Neutrophil (primary cell): ENCODE measurements at regions not wholly inside any gene's neighbourhood (a gene's known extent, or its start where the extent isn't known, plus 50 kb on each side); places are given as distances from the start of the nearest gene placed in this dataset.

Experiments used
- H3K27ac ChIP-seq: fragments of 200-600 bp; sonication (generic); 2 replicates; pipeline ENCODE4 v1.5.1; 2016; ENCODE audit warnings: mild to moderate bottlenecking, moderate library complexity
- H3K27me3 ChIP-seq: fragments of 200-600 bp; sonication (generic); 2 replicates; pipeline ENCODE4 v1.6.0; 2016; ENCODE audit warnings: mild to moderate bottlenecking
- H3K36me3 ChIP-seq: fragments of 200-600 bp; sonication (generic); 2 replicates; pipeline ENCODE4 v1.5.1; 2017
- H3K4me1 ChIP-seq, 2 experiments: fragments of 200-600 bp in 1 of 2; sonication (generic) in 1 of 2; 1 replicate in 1 of 2; 2 replicates in 1 of 2; pipeline versions ENCODE4 v1.5.1 to v1.6.1; 2013 to 2016; ENCODE audit warnings: low read depth in 1 of 2, low read length in 1 of 2, mild to moderate bottlenecking in 1 of 2, moderate library complexity in 1 of 2; ENCODE audit not compliant: control insufficient read depth in 1 of 2, insufficient read depth in 1 of 2
- H3K4me3 ChIP-seq, 2 experiments: fragments of 200-600 bp in 1 of 2; sonication (generic) in 1 of 2; 1 replicate in 1 of 2; 2 replicates in 1 of 2; pipeline ENCODE4 v1.5.1; 2013 to 2016; ENCODE audit warnings: low read depth in 1 of 2, low read length in 1 of 2, mild to moderate bottlenecking in 1 of 2, moderate library complexity in 1 of 2
- H3K9me3 ChIP-seq: fragments of 200-600 bp; sonication (generic); 2 replicates; pipeline ENCODE4 v1.5.1; 2016
- TF ChIP-seq, protein P1 (sequence below): fragments of 200-600 bp; sonication (generic); IDR thresholded peaks from 2 replicates; pipeline ENCODE4 v1.5.1; 2016; ENCODE audit warnings: antibody characterized with exemption

DNA sequence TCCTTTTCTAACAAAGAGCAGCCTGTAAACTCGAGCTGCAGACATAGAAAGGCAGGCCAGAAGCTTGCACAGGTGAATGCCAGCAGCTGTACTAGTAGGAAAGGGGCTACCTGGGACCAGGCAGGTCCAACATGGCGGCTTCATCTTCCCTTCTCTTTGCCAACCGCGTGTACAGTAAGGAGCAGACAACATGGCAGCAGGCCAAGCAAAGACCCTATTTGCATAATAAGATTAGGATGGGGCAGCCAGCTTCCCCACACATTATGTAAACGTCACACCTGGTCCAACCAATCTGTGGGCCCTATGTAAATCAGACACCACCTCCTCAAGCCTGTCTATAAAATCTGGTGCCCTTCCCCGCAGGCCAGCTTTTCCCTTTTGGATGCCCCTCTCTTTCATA, 1186.5 kb upstream of the AUTS2 start:
- H3K4me1 ChIP-seq, result no peaks in the 10 kb centered on the region
- H3K4me3 ChIP-seq, result no peak overlapping the region
- no peaks in the 10 kb centered on the region for H3K27me3 ChIP-seq
- no peak overlapping the region for H3K27ac ChIP-seq
- H3K9me3 ChIP-seq, result no peaks in the 10 kb centered on the region
- H3K36me3 ChIP-seq, result no peaks in the 10 kb centered on the region
- TF ChIP-seq, protein P1, sequence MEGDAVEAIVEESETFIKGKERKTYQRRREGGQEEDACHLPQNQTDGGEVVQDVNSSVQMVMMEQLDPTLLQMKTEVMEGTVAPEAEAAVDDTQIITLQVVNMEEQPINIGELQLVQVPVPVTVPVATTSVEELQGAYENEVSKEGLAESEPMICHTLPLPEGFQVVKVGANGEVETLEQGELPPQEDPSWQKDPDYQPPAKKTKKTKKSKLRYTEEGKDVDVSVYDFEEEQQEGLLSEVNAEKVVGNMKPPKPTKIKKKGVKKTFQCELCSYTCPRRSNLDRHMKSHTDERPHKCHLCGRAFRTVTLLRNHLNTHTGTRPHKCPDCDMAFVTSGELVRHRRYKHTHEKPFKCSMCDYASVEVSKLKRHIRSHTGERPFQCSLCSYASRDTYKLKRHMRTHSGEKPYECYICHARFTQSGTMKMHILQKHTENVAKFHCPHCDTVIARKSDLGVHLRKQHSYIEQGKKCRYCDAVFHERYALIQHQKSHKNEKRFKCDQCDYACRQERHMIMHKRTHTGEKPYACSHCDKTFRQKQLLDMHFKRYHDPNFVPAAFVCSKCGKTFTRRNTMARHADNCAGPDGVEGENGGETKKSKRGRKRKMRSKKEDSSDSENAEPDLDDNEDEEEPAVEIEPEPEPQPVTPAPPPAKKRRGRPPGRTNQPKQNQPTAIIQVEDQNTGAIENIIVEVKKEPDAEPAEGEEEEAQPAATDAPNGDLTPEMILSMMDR, result no peak

DNA sequence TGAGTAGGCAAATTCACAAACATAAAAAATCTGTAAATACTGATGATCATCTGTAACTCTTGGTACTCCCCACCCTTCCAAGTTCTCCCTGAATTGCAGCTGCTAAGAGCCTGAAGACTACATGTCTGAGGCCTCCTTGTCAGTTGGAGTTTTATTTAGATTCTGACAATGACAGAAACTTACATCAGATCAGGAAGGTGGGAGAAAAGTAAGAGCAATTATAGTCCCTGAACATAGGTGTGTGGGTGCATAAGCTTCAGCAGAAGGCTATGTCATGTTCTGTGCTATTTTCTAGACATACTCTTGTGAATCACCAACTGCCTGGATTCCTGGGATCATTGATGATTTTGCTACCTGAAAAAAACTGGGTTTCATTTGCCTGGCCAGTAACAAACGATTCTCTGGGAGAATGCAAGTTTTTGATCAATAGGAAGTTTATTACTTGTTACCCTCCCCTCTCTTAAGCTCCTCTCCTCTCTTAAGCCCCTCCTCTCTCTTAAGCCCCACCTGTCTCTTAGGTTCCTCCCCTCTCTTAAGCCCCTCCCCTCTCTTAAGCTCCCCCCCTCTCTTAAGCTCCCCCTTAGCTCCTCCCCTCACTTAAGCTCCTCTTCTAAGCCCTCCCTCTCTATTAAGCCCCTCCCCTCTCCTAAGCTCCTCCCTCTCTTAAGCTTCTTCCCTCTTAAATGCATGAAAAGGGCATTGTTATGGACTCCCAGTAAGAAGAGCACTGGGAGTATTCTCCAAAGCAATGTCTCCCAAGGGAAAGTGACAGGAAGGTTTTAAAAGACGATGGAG, 1183.4 kb upstream of the AUTS2 start:
- Histone ChIP-seq H3K4me3 (no peak overlapping the region), H3K27me3 (no peaks in the 10 kb centered on the region), H3K4me1 (no peaks in the 10 kb centered on the region), H3K27ac (no peak overlapping the region), H3K9me3 (no peaks in the 10 kb centered on the region), H3K36me3 (no peaks in the 10 kb centered on the region)
- TF ChIP-seq, protein P1, result no peak

DNA sequence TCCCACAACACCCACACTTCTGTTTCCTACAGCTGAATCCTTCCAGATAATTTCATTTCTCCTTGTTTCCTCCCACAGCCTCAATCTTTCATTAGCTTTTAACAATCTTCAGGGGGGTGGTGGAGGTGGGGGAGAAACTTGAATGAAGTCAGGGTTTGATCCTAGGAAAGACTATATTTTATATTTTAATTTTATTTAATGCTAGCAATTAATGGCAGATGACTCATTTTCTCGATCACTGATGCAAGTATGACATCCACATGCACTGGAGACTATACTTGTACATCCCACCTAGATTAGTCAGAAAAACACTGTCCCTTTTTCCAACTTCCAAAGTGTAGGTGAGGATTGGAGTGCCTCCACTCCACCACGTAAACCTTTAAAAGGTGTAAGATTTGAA, 1181.3 kb upstream of the AUTS2 start:
- H3K36me3 ChIP-seq, result no peaks in the 10 kb centered on the region
- H3K4me3 ChIP-seq, result no peak overlapping the region
- H3K9me3 ChIP-seq, result no peaks in the 10 kb centered on the region
- no peaks in the 10 kb centered on the region for H3K27me3 ChIP-seq
- no peaks in the 10 kb centered on the region for H3K4me1 ChIP-seq
- TF ChIP-seq, protein P1, result no peak
- H3K27ac ChIP-seq, result no peak overlapping the region

DNA sequence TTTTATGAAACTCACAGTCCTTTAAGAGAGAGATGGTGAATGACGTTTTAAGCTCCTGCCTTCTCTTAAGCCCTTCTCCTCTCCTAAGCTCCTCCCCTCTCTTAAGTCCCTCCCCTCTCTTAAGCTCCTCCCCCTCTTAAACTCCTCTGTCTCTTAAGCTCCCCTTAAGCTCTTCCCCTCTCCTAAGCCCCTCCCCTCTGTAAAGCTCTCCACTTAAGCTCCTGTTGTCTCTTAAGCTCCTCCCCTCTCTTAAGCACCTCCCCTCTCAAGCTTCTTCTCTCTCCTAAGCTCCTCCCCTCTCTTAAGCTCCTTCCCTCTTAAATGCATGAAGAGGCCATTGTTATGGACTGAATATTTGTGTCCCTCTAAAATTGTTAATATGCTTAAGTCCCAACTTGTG, 1180.6 kb upstream of the AUTS2 start:
- no peak overlapping the region for H3K27ac ChIP-seq
- no peak overlapping the region for H3K4me3 ChIP-seq
- H3K4me1 ChIP-seq, result no peaks in the 10 kb centered on the region
- TF ChIP-seq, protein P1, result no peak
- no peaks in the 10 kb centered on the region for H3K27me3 ChIP-seq
- no peaks in the 10 kb centered on the region for H3K9me3 ChIP-seq
- no peaks in the 10 kb centered on the region for H3K36me3 ChIP-seq

DNA sequence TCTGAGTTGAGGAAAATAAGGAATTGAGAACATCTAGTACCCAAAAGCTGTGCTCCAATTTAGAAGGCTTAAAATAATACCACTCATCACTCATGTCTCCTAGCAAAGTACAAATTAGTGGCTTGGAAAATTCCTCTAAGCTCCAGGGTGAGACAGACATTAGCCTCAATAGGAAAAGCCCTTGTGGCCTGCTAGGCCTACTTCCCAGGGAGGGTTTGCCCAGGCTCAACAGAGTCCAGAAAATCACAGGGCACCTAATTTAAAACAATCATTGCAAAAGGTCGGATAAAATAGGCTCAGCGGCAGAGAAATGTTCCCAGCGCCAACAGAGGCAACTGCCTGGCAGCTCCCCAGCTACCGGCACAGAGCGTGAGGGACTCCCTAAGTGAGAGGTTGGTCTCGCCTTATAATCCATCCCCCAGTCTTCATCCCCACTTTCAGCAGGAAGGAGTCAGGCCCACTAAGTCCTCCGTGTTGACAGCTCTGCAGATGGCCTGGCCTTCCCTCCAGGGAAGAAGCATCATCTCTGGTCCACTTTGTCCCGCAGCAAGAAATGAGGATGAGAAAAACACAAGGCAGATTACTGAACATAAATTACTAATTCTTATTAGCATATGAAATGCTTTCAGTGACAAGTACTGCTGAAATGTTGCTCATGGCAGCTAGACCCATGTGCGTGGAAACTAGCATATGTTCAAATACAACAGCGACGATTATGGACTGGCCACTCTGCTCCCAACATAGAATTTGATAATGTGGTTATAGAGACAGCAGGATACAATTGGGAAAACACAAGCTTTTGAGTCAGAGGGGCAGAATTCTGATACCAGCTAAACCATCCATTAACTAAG, 1177.7 kb upstream of the AUTS2 start:
- H3K4me3 ChIP-seq, result no peak overlapping the region
- H3K27me3 ChIP-seq, result no peaks in the 10 kb centered on the region
- TF ChIP-seq, protein P1, result no peak
- no peaks in the 10 kb centered on the region for H3K9me3 ChIP-seq
- no peaks in the 10 kb centered on the region for H3K36me3 ChIP-seq
- no peaks in the 10 kb centered on the region for H3K4me1 ChIP-seq
- no peak overlapping the region for H3K27ac ChIP-seq
